GM06990 (cell line): ENCODE measurements at regions not wholly inside any gene's neighbourhood (a gene's known extent, or its start where the extent isn't known, plus 50 kb on each side); places are given as distances from the start of the nearest gene placed in this dataset.
A peak's percentile ranks its signal among the peaks of the same experiment; 100 is the strongest.

Experiments used
- DNase-seq: peaks from one replicate; pipeline ENCODE4 v3.0.0-alpha.2; 2011; ENCODE audit not compliant: insufficient read length; ENCODE audit errors: extremely low read depth
- H3K27me3 ChIP-seq: replicated peaks from 2 replicates; pipeline ENCODE4 v1.6.0; 2011; ENCODE audit warnings: low read length; ENCODE audit not compliant: control insufficient read depth, insufficient read depth
- H3K36me3 ChIP-seq: 2 replicates; pipeline ENCODE4 v1.5.1; 2011; ENCODE audit warnings: low read length; ENCODE audit not compliant: control insufficient read depth, insufficient read depth
- H3K4me3 ChIP-seq: replicated peaks from 2 replicates; pipeline ENCODE4 v1.5.1; 2011; ENCODE audit warnings: low read depth, mild to moderate bottlenecking, control low read depth, low read length
- CTCF ChIP-seq: IDR thresholded peaks from 2 replicates; pipeline ENCODE4 v1.5.1; 2011; ENCODE audit warnings: low read length, control low read depth, mild to moderate bottlenecking, inconsistent platforms; ENCODE audit not compliant: insufficient read depth, poor library complexity, severe bottlenecking

DNA sequence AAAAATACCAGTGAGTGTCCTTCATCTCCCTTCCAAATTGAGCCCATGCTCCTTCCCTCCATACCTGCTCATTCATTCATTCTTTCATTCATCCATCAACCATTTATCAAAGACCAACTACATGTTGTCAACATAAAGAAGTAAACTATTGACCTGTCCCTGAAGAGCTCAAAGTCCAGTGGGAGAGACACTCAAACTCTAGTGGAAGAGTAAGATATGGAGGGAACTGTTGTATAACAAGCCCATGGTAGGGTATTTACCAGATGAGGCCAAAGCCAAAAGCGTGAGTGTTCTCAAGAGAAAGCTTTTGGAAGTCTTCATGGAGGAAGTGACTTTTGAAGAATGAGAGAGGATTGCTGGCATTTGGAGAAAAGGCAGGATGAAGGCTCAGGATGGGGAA lies 163.4 kb upstream of the SPACA1 start:
- TF ChIP-seq CTCF = no peak
- no peak for DNase-seq

GRCh38 chr6:87881342-87881895 lies 166.2 kb upstream of the SPACA1 start:
- Histone ChIP-seq H3K27me3 (no peaks in the 10 kb centered on the region), H3K4me3 (no peak overlapping the region), H3K36me3 (no peaks in the 10 kb centered on the region)
- DNase-seq = no peak
- no peak for TF ChIP-seq CTCF

More for the DNA sequence above, 163.4 kb upstream of the SPACA1 start:
- no peaks in the 10 kb centered on the region for H3K27me3 ChIP-seq
- no peak overlapping the region for H3K4me3 ChIP-seq
- no peaks in the 10 kb centered on the region for H3K36me3 ChIP-seq

- DNase-seq = peak; percentile 55
- Histone ChIP-seq H3K4me3 (no peak overlapping the region), H3K27me3 (no peaks in the 10 kb centered on the region), H3K36me3 (no peaks in the 10 kb centered on the region)
- TF ChIP-seq CTCF = no peak
Measured at GRCh38 chr6:87879132-87879861, 168.3 kb upstream of the SPACA1 start.

GRCh38 chr6:87875781-87876180 lies 171.9 kb upstream of the SPACA1 start:
- Histone ChIP-seq H3K4me3 (no peak overlapping the region), H3K36me3 (no peaks in the 10 kb centered on the region), H3K27me3 (no peaks in the 10 kb centered on the region)
- DNase-seq = no peak
- no peak for TF ChIP-seq CTCF

DNA sequence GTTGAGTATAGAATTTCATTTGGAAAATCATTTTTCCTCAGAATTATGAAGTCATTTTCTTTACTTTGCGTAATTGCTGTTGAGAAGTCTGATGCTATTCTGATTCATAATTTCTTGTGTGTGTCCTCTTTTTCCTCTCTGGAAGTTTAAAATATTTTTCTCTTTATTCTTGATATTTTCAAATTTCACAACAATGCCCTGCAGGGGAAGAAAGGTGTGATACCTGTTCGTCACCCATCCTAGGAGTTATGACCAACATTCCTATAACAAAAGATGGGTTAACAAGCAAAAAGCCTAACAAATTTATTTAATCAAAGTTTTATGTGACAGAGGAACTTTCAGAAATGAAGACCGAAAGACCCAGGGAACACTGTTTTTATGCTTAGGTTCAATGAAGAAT lies 171.5 kb upstream of the AKIRIN2 start:
- TF ChIP-seq CTCF = no peak
- H3K27me3 ChIP-seq = no peaks in the 10 kb centered on the region
- H3K4me3 ChIP-seq = no peak overlapping the region
- H3K36me3 ChIP-seq = no peaks in the 10 kb centered on the region
- DNase-seq = no peak

DNA sequence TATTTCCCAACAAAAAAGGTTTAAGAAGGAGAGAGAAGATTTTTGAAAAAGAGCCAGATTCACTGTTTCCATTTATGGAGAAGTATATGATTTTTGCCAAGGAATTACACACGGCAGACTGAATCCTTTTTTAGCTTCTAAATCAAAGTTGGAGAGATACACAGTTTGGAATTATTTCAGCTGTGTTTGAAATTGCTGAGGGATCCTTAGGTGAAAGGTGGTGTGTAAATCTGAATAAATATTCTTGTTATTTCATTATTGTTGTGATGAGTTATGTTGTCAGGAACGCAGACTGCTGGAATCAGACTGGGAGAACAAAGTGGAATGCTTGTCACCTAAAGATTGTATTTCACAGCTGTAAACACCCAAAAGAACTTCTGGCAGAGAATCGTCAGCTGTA lies 168.5 kb upstream of the AKIRIN2 start:
- no peak overlapping the region for H3K4me3 ChIP-seq
- no peak for TF ChIP-seq CTCF
- DNase-seq = no peak
- H3K27me3 ChIP-seq = no peaks in the 10 kb centered on the region
- no peaks in the 10 kb centered on the region for H3K36me3 ChIP-seq
